ENCODE measurements at regions not wholly inside any gene's neighbourhood (a gene's known extent, or its start where the extent isn't known, plus 50 kb on each side); places are given as distances from the start of the nearest gene placed in this dataset.
"Not testable (repeated sequence)": the region's sequence is repeated elsewhere in the genome, so short reads cannot be mapped to it uniquely, and the experiment has no call there.

DNA sequence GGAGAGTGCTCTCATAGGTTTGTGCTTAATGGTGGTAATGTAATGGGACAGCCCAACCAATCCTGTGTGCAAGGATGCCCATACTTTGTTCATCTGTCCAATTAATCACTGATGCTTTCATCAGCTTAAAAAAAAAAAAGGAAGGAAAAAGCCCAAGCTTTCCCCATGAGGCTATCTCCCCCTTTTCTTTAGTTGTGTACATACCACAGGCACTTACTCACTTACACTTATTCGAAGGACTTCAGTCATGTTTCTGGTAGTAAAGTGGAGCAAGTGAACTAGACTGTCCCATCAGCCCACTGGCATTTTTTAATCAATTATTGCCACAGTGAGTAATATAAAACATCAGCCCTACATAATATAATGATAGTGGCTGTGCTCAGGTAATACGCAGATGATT is 183.5 kb upstream of the UFM1 start:
- DNase-seq = no peak
- intact Hi-C loops (cut with DNase I) = no loop called here

DNA sequence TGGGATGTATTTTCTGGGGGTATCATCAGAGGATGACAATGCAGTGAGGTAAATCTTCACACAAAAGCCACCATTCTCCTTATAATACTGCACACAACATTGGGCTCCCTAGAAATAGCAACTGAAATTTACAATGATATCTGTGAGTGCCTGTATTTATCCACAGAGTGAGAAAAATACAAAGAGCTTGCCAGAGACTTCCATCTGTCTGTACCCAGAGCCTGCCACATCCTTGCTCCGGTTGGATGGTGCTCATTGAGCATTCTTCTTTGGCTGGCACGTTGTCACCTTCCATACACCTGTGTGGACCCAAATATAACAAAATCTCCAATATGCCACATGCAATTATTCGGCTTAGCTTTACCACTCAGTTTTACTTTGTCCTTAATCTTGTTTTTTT is 189.5 kb upstream of the UFM1 start:
- no peak for DNase-seq
- intact Hi-C loops (cut with DNase I) = no loop called here

DNA sequence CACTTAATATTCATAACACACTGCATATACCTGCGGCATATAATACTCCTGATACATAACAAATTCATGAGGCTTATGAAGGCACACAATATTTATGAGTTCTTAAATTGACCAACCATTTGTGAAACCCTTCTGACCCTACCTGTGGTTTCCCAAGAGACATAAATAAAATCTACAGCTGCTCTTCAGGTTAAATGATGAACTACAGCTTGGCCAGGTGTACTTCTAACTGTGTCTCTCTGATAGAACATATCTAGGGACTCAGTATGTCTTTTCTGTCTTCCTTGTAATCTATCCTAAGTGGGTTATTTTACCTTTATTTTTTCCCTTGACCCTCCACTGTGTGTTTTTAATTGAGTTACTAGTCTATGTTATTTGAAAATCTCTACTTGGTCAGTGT is 189.9 kb upstream of the UFM1 start:
- DNase-seq = no peak
- intact Hi-C loops (cut with DNase I) = no loop called here

DNA sequence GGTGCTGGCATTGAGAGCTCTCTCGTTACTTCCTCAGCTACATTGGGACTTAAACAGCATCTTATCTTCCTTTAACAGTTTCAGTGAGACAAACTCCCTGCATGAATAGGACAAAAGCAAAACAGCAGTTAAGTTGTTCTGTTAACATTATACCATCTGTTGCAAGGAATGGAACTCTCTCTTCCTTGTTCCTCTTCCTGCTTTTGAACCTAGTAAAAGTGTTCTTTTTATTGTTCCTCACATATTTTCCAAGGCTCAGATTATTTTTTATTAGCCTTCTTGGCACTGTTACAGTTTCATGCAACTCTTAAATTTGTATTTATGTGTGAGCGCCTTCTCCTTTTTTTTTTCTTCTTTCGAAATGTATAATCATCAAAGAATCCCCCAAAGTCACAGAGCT is 202.6 kb upstream of the UFM1 start:
- no peak for DNase-seq
- intact Hi-C loops (cut with DNase I) = no loop called here

DNA sequence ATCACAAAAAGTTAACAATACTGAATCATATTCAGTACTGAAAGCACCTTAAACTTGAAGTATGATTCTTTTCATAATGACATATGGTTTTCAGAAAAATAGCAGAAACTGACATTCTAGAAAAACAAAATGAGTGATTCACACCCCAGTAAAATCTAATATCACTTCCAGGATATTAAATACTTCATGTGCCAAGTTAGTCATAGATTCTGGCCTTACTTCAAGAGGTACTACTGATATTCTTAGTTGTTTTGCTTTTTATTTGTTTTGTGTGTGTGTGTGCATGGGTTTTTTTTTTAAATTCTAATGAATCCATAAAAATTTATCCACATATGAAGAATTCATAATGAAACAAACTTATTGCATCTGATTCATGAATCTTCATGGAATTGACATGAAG is 207.9 kb upstream of the UFM1 start:
- DNase-seq = no peak
- intact Hi-C loops (cut with DNase I) = no loop called here

DNA sequence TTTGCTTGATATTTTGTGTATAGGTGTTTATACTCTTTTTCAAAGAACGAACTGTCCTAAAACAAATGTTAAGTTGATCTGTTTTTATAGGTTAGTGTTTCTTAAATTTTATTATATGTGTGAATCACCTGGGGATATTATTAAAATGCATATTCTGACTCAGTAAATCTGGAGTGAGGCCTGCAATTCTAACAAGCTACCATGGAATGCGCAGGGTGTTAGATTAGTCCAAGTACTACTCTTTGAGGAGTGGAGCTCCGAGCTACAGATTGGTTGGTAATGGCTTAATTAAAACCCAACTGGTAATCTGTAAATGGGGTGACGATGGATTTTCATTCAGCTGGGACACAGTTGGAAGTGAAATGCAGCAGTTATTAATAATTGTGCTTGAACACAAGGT is 214.1 kb upstream of the UFM1 start:
- no peak for DNase-seq
- intact Hi-C loops (cut with DNase I) = no loop called here

DNA sequence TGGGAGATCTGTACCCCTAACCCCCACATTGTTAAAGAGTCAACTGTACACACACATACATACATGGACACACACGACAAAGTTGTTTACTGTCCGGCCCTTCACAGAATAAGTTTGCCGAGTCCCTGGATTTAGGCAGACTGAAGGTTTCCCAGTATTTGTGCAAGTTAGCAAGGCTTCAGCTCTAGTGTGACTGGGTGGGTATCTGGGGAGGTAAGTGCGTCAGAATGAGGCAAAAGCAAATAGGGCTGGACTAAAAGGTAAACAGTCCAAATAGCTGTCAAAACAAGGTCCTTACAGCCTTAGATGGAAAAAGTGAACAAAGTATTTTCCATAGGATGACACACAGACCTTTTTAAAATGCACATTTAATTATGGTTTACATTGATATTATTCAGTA is 228.4 kb upstream of the UFM1 start:
- intact Hi-C loops (cut with DNase I) = no loop called here

DNA sequence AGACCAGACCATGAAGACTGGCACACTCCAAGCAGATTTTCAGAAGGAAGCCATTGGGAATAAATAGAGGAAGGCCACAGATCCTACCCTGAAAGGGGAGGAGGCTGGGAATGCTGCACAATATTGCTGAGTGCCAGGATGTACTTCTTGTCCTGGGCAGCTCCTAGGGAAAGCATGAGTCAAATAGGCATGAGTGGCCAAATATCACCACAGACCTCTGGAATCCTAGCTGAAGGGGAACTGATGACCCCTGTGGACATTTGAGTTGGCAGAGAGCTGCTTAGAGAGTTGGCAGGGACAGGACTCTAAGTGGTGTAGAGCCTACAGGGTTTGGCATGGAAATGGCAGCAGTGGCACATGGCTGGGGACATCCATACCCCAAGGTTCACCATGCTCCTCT is 234.3 kb upstream of the TRPC4 start:
- no peak for DNase-seq
- intact Hi-C loops (cut with DNase I) = no loop called here

More for the DNA sequence above, 228.4 kb upstream of the UFM1 start:
- no peak for DNase-seq

DNA sequence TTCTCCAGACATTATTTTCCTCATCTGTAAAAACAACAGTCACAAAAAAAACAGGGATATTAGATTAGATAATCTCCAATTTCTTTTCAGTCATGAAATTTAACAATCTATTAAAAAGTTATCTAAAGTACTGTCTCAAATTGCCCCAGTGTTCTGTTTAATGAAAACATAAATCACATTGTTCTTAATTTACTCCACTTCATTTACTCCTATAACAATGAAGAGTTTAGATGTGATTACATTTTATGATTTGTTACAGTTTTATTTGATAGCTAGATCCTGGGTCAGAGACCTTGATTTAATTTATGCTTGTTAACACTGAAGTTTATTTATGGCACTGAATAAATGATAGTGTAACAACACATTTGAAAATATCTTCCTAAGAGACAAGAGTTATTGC is 230.2 kb upstream of the TRPC4 start:
- intact Hi-C loops (cut with DNase I) = no loop called here
- no peak for DNase-seq

DNA sequence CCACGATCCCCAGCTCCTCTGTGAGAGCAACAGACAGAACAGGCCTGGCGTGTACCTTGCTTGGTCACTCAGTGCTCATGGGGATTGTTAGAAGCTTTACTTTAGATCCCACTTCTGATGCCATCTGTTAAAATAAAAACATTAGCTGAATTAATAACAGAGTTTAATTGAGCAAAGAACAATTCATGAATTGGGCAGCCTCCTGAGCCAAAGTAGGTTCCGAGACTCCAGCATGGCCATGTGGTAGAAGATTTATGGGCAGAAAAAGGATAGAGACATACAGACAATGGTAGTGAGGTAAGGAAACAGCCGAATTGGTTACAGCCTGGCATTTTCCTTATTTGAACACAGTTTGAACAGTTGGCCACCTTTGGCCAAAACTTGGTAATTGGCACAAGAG is 223.9 kb upstream of the TRPC4 start:
- intact Hi-C loops (cut with DNase I) = no loop called here
- DNase-seq = no peak

DNA sequence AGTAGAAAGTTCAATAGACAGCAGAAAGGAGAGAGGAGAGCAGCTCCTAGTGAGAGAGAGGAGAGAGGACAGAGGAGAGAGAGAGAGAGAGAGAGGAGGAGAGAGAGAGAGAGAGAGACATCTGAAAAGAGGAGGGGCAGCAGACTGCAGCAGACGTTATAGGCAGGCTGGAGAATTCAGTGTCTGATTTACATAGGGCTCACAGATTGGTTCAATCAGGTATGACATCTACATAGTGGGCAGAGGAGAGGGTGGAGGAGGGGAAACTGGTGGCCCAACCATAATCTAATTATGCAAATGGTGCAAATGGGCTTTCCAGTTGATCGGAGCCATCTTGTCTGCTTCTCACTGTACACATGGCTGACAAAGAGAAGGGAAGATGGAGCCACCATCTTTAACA is 221.3 kb upstream of the TRPC4 start:
- intact Hi-C loops (cut with DNase I) = no loop called here

DNA sequence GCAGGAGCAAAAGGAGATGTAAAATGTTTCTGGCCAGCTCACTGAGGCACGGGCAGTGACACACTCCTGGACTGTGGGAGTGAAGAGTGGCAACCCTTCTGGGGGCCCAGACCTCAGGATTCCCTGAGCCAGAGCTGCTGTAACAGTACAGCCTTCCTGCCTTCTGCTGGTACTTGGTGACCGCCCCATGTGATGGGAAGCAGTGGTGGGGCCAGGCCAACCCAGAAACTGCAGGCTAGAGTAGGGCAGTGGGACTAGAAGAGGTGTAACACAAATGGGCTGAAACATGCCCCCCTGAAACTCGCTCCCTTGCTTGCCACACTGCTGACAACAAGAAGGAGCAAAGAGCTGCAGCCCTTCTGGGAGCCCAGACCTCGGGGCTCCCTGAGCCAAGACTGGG is 217.1 kb upstream of the TRPC4 start:
- intact Hi-C loops (cut with DNase I) = no loop called here
- DNase-seq = no peak

More for the DNA sequence above, 221.3 kb upstream of the TRPC4 start:
- DNase-seq = no peak

DNA sequence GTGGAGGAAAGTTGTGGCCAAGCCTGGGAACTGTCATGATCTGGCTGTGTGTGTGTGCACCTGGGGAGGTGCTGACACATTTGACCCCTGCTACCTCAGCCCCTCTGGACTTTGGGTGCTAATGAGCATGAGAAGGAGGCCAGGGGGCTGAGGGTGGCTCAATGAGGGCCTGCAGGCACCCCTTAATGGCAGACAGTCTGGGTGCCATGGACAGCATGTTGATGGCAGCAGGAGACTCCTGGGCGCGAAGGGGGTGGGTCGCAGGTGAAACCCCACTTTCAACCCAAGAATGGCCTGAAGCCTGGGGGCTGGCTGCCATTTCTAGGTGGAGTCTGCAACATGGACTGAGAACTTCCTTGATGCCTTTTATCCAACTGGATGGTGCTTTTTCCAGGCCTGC is 216.4 kb upstream of the TRPC4 start:
- no peak for DNase-seq
- intact Hi-C loops (cut with DNase I) = no loop called here

DNA sequence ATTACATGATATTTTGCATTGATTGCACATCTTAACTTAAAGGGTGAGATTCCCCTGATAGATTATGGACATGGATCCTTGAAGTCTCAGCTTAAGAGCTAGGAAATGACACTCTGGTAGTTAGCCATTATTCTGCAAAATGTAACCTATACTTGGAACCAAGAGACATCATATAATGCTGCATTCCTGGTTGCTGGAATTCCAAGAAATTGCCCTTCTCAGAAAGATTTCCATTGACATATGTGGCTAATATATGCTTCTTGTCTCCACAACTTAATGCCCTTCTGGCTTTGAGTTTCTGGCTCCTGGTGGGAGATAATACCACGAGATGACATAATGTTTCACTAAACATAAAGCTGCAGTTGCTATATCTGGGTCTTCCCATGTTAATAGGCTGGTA is 204.4 kb upstream of the TRPC4 start:
- DNase-seq = no peak
- intact Hi-C loops (cut with DNase I) = no loop called here

DNA sequence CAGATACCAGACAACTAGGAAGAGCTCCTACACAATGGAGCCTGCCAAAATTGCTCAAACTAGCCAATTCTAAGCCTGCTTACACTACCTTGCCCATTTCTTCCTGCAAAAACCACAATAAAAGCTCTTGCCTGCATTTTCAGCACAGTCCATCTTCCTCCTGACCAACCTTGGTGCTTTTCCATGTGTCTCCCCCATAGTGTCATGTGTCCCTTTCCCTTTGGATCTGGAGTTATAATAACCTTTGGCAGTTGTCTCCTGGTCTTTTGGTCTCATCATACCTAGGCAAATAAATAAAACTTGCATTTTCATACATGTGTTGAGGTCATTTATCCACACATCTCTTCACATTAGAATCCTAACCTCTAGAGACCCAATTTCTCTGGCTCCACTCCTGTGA is 203.1 kb upstream of the TRPC4 start:
- no peak for DNase-seq
- intact Hi-C loops (cut with DNase I) = no loop called here

DNA sequence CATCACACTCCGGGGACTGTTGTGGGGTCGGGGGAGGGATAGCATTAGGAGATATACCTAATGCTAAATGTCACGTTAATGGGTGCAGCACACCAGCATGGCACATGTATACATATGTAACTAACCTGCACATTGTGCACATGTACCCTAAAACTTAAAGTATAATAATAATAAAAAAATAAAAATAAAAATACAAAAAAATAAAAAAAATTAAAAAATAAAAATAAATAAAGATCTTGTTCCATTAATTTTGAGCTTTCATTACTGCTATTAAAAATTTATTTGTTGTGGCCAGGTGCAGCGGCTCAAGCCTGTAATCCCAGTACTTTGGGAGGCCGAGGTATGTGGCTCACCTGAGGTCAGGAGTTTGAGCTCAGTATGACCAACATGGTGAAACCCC is 201.8 kb upstream of the TRPC4 start:
- DNase-seq; intact Hi-C loops (cut with DNase I): not testable (repeated sequence)

DNA sequence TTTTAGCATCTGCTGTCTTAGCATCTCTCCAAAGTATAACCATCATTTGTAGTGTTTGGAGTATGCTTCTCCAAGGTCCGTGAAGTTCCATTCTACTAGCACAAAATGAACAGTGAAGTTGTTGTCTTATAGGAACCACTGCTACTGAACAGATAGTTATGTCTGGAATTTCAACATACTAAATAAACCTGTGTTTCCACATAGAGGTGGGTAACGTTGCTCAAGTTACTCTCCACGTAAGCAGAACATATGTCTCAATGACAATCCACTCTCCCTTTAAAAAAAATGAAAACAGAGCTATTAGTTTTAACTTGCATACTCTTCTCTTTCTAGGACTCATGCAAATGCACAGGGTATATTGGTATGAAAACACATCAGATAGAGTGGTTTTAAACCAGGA is 184.3 kb upstream of the TRPC4 start:
- intact Hi-C loops (cut with DNase I) = no loop called here

DNA sequence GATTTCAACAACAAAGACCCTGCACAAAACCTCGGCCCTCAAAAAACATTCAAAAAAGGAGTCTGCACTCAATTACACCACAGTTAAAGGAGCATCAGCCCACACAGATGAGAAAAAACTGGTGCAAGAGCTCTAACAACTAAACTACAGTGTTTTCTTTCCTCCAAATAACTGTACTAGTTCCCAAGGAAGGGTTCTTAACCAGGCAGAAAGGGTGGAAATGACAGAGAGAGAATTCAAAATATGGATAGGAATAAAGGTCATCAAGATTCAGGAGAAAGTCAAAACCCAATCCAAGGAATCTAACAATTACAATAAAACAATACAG is 176.4 kb upstream of the TRPC4 start:
- DNase-seq = no peak
- intact Hi-C loops (cut with DNase I) = no loop called here

More for the DNA sequence above, 184.3 kb upstream of the TRPC4 start:
- DNase-seq = no peak

DNA sequence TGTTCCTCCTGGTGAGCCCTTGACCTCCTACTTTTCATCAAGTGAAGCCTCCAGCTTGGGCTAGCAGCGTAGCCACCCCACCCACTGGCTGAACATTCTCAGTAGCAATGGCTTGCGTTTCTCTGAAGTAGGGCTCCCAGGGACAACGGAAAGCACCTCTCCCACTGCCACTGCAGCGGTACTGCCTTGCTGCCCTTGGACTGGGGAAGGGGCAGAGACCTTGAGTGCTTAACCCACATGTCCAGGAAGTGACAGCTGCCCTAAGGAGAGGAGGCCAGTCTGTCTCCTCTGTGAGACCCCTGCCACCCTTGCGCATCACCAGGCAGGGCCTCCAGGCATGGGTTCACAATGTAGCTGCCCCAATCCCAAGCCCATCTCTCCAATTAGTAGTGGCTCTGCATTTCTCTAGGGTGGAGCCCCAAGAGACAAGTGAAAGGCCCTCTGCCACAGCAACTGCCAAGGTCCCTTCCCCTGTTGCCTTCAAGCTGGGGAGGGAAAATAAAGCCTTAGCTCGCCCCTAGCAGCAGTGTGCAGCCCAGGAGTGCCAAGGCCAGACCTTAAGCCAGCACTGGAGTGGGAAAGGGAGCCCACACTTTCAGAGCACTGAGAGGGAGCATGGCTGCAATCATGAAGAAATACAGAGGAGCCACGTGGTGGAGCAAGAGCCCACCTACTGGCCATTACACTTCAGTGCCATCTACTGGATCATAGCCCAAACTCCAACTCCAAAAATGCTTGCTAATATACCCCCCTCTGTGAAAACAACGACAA is 175.9 kb upstream of the TRPC4 start:
- intact Hi-C loops (cut with DNase I) = no loop called here
- no peak for DNase-seq

DNA sequence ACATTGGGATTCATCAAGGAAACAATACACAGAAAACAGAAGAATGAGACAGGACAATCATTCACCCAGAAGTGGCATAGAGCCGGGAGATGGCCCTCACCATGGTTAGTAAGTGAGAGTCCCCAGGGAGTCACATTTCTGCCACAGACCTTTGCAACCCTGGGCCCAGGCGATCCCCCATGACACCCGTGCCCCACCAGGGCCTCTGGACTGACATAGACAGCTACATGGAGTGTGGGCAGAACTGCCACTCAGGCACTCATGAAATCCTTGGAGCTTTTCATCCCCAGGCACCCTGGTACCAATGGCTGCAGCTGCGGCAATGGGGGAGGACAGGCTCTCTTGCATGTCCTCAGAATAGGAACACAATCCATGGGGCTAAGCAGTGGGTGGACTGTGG is 174.5 kb upstream of the TRPC4 start:
- intact Hi-C loops (cut with DNase I) = no loop called here
- no peak for DNase-seq

DNA sequence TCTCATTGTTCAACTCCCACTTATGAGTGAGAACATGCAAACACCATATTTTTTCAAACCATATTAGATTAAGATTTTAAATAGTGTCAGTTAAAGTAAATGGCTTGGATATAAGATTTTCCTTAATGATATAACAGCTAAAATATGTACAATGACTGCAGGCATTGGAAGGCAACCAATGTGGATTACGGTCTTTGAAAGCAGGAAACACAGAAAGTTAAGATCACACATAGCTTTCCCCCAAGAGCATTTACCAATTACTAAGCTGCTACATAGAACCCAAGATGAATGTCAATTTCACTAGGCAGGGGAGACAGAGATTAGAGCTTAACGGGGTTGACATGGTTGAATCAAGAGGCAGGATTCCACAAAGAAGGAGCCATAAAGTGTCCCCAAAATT is 173.2 kb upstream of the TRPC4 start:
- no peak for DNase-seq
- intact Hi-C loops (cut with DNase I) = no loop called here

DNA sequence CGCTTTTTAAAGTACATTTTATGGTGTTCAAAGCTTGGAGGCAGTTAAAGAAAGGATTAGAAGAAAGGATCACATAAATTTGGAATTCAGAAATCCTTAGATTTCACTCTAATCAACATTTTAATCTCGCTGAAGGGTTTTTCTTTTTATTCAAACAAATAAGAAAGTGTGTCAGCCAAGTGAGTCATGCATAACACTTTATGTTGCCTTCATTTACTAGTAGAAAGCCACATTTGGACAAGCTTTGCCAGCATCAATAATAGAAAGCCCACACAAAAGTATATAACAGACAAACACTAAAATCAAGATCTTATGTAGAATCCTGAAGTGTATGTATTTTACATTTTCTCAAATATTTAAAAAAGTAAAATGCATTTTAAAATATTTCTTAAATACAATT is 154.9 kb upstream of the TRPC4 start:
- no peak for DNase-seq
- intact Hi-C loops (cut with DNase I) = no loop called here
